ENCODE measurements at regions not wholly inside any gene's neighbourhood (a gene's known extent, or its start where the extent isn't known, plus 50 kb on each side); places are given as distances from the start of the nearest gene placed in this dataset.
A peak's percentile ranks its signal among the peaks of the same experiment; 100 is the strongest.

- TF ChIP-seq CTCF (IDR thresholded peaks at IDR 0.05; ENCODE audit: borderline replicate concordance) = peak; percentile 36
- no peaks in the 10 kb centered on the region for H3K36me3 ChIP-seq
- intact Hi-C loops (cut with micrococcal nuclease) = no loop called here
- H3K9me3 ChIP-seq (replicated peaks) = no peaks in the 10 kb centered on the region
- peaks cover 23% of the 10 kb centered on the region for H3K4me1 ChIP-seq
- DNase-seq = no peak
- H3K27ac ChIP-seq (replicated peaks) = peak overlapping the region; percentile 64
- no peak overlapping the region for H3K4me3 ChIP-seq
- no peaks in the 10 kb centered on the region for H3K27me3 ChIP-seq (ENCODE audit: low read depth)
Measured at GRCh38 chr5:87899208-87899661, 369.4 kb downstream of the TMEM161B start.

GRCh38 chr5:87898574-87898973, 370.1 kb downstream of the TMEM161B start:
- intact Hi-C loops (cut with micrococcal nuclease) = no loop called here
- H3K36me3 ChIP-seq = no peaks in the 10 kb centered on the region
- H3K27me3 ChIP-seq (ENCODE audit: low read depth) = no peaks in the 10 kb centered on the region
- no peak overlapping the region for H3K4me3 ChIP-seq
- H3K9me3 ChIP-seq (replicated peaks) = no peaks in the 10 kb centered on the region
- no peak for DNase-seq
- peak overlapping the region; percentile 64 for H3K27ac ChIP-seq (replicated peaks)
- H3K4me1 ChIP-seq = peaks cover 23% of the 10 kb centered on the region
- no peak for TF ChIP-seq CTCF (IDR thresholded peaks at IDR 0.05; ENCODE audit: borderline replicate concordance)

- Histone ChIP-seq H3K27me3 (ENCODE audit: low read depth) (no peaks in the 10 kb centered on the region), H3K27ac (replicated peaks) (no peak overlapping the region), H3K36me3 (no peaks in the 10 kb centered on the region), H3K4me3 (no peak overlapping the region), H3K4me1 (no peaks in the 10 kb centered on the region), H3K9me3 (replicated peaks) (peaks cover 16% of the 10 kb centered on the region)
- TF ChIP-seq CTCF (IDR thresholded peaks at IDR 0.05; ENCODE audit: borderline replicate concordance) = no peak
- intact Hi-C loops (cut with micrococcal nuclease) = no loop called here
- DNase-seq = no peak
Measured at GRCh38 chr5:87888139-87888538, 380.5 kb downstream of the TMEM161B start.

- Histone ChIP-seq H3K27ac (replicated peaks) (no peak overlapping the region), H3K4me1 (no peaks in the 10 kb centered on the region), H3K36me3 (no peaks in the 10 kb centered on the region), H3K27me3 (ENCODE audit: low read depth) (no peaks in the 10 kb centered on the region), H3K4me3 (no peak overlapping the region), H3K9me3 (replicated peaks) (peaks cover 25% of the 10 kb centered on the region)
- intact Hi-C loops (cut with micrococcal nuclease) = no loop called here
- DNase-seq = no peak
- TF ChIP-seq CTCF (IDR thresholded peaks at IDR 0.05; ENCODE audit: borderline replicate concordance) = no peak
Measured at GRCh38 chr5:87887247-87887646, 381.4 kb downstream of the TMEM161B start.

GRCh38 chr5:87886164-87886563, 382.5 kb downstream of the TMEM161B start:
- no peak for TF ChIP-seq CTCF (IDR thresholded peaks at IDR 0.05; ENCODE audit: borderline replicate concordance)
- Histone ChIP-seq H3K27ac (replicated peaks) (no peak overlapping the region), H3K9me3 (replicated peaks) (peaks cover 36% of the 10 kb centered on the region), H3K4me1 (no peaks in the 10 kb centered on the region), H3K36me3 (no peaks in the 10 kb centered on the region), H3K27me3 (ENCODE audit: low read depth) (no peaks in the 10 kb centered on the region), H3K4me3 (no peak overlapping the region)
- intact Hi-C loops (cut with micrococcal nuclease) = no loop called here
- DNase-seq = no peak

- Histone ChIP-seq H3K27ac (replicated peaks) (no peak overlapping the region), H3K9me3 (replicated peaks) (peaks cover 40% of the 10 kb centered on the region), H3K4me3 (no peak overlapping the region), H3K36me3 (no peaks in the 10 kb centered on the region), H3K4me1 (no peaks in the 10 kb centered on the region), H3K27me3 (ENCODE audit: low read depth) (no peaks in the 10 kb centered on the region)
- intact Hi-C loops (cut with micrococcal nuclease) = no loop called here
- TF ChIP-seq CTCF (IDR thresholded peaks at IDR 0.05; ENCODE audit: borderline replicate concordance) = peak; percentile 9
- no peak for DNase-seq
Measured at GRCh38 chr5:87885758-87886157, 382.9 kb downstream of the TMEM161B start.

Measured in left ventricle myocardium inferior (tissue), 1 donor.